ENCODE measurements at regions not wholly inside any gene's neighbourhood (a gene's known extent, or its start where the extent isn't known, plus 50 kb on each side); places are given as distances from the start of the nearest gene placed in this dataset.
"Not testable (repeated sequence)": the region's sequence is repeated elsewhere in the genome, so short reads cannot be mapped to it uniquely, and the experiment has no call there.

- DNase-seq (ENCODE audit: low read depth): peak; percentile 49
Measured at GRCh38 chr4:26176598-26177149, 144.1 kb upstream of the RBPJ start.

DNA sequence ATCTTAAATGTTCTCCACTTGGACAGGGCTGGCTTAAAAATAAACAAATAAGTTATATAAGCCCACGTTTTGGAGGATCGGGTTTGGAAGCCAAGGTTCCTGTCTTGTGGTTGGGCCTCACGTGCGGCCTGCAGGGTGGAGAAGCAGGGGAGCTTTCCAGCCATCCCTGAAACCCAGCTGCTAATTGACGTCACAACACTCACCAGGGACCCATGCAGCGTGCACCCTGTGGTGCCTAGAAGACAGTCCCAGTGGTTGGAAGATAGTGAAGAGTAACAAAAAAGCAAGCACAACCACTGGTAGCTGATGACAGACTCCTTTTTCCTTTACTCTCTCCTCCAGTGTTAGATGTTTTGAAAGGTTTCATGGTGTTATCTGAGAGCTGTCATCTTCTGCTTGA lies 142.0 kb upstream of the RBPJ start:
- DNase-seq (ENCODE audit: low read depth): no peak

DNA sequence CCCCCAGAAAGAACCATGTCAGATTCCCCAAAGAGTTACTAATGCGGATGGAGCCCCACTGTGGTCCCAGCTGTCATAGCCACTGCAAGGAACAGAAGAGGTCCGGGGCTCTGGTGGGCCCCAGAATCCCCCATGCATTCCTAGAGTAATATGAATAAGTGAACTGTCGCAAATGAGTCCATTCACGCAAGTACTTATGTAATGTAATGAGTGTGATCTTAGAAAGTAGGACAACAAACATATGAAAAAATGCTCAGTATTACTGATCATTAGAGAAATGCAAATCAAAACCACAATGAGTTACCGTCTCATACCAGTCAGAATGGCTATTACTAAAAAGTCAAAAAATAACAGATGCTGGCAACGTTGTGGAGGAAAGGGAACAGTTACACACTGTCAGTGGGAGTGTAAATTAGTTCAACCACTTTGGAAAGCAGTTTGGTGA lies 141.5 kb upstream of the RBPJ start:
- no peak for DNase-seq (ENCODE audit: low read depth)

GRCh38 chr4:26181616-26182015 lies 139.2 kb upstream of the RBPJ start:
- DNase-seq (ENCODE audit: low read depth): no peak

DNA sequence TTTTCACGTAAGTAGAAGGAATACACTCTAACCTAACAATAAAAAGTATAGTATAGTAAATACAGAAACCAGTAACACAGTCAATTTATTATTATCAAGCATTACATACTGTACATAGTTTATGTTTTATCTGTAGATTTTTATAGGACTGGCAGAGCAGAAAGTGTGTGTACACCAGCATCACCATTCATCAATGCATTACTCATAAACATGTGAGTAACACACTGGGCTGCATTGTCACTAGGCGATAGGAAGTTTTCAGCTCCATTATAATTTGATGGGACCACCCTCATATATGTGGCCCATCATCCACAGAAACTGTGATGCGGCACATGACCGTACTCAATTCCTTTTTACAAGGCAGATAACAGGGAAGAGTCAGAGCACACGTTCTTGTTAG lies 137.8 kb upstream of the RBPJ start:
- no peak for DNase-seq (ENCODE audit: low read depth)

DNA sequence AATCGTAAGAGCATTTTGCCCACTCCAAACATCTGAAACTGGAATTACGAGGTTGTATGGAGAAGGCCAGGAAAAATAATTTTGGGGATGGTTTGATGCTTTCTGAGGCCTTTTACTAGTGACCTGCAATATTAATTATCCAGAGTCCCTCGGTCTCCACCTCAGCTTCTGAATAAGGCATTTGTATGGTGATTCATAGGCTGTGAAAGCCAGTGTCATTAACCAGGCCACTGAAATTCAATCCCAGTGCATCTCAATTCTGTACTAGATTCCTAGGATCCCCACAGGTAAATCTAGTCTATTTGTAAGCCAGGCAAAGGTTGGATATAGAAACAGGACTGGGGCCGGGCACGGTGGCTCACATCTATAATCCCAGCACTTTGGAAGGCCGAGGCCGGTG lies 135.4 kb upstream of the RBPJ start:
- no peak for DNase-seq (ENCODE audit: low read depth)

- no peak for DNase-seq (ENCODE audit: low read depth)
Measured at GRCh38 chr4:26191353-26191752, 129.5 kb upstream of the RBPJ start.

GRCh38 chr4:26192899-26193869 lies 127.6 kb upstream of the RBPJ start:
- DNase-seq (ENCODE audit: low read depth): no peak

DNA sequence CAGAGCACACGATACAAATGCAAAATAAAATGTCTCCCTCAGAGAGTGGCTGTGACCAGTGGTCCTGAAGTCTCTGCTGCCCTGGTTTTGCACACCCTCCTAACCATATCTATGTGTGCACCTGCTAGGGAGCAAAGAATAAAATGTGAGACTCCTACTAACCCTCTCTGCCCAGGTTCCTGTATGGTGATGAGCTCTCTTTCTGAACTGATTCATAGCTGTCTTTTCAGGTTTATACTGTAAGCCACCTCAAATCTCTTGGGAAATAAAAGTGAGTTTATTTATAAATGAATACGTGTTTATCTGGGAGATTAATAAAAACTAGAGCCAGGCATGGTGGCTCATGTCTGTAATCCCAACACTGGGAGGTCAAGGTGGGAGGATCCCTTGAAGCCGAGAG lies 126.0 kb upstream of the RBPJ start:
- DNase-seq (ENCODE audit: low read depth): no peak

- DNase-seq (ENCODE audit: low read depth): no peak
Measured at GRCh38 chr4:26196567-26196966, 124.2 kb upstream of the RBPJ start.

DNA sequence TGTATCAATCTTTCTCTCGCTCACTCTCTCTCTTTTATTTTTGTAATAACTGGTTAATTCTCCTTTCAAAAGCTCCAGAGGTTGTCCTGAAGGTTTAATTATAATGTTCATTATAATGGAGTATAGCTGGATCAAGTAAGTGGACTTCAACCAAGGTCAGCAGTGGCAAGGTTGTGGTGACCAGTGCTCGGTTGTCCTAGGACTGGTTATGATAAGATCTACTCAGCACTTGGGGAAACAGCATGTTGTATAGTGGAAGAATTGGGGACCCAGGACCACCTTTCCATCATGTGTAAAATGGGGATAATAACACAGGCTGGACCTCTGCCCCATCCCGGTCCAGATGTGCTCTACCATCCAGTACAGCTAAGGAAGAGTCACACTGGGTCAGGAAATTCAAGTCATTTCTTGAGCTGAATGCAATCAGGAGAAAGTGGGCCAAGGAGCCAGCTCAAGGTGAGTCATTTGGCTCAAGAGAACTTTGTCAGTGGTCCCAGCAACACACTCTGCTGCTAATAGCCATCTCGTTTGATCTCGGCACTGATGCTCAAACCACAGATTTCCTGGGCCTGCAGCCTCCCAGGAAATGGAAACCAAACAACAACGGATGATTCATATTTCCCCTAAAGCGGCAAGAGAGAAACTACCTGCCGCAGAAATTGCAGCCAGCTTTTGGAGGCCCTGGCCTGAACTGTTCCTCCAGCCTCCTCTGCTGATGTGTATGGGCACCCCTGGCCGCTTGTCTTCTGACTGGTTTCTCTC lies 123.6 kb upstream of the RBPJ start:
- DNase-seq (ENCODE audit: low read depth): peak; percentile 90

GRCh38 chr4:26198931-26199330 lies 121.9 kb upstream of the RBPJ start:
- not testable (repeated sequence) for DNase-seq (ENCODE audit: low read depth)

GRCh38 chr4:26199596-26199995 lies 121.2 kb upstream of the RBPJ start:
- no peak for DNase-seq (ENCODE audit: low read depth)

- DNase-seq (ENCODE audit: low read depth): no peak
Measured at GRCh38 chr4:26201120-26201519, 119.7 kb upstream of the RBPJ start.

DNA sequence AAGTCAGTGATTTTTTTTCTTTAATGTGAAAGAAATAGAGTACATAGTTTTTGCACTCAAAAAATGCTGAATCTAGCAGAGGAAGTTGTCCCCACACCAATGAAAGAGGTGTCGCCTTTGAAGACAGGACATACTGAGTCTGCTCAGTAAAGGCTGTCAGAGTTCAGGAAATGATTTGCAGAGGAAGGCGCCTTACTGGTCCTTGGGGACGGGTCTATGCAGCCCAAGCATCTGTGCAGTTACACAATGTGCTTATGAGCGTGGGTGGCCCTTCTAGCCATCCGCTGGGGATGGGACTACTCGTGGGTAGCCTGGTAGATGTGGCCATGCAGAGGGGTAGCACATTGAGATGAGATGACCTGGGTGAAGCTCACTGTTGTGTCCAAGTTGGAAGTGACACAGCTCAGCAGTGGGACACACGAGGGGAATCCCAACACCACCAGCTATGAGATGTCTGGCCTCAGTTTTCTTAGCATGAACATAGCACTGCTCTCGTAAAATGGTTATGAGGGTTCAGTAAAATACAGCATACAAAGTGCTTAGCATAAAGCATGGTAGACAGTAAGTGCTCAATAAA lies 116.5 kb upstream of the RBPJ start:
- DNase-seq (ENCODE audit: low read depth): no peak

DNA sequence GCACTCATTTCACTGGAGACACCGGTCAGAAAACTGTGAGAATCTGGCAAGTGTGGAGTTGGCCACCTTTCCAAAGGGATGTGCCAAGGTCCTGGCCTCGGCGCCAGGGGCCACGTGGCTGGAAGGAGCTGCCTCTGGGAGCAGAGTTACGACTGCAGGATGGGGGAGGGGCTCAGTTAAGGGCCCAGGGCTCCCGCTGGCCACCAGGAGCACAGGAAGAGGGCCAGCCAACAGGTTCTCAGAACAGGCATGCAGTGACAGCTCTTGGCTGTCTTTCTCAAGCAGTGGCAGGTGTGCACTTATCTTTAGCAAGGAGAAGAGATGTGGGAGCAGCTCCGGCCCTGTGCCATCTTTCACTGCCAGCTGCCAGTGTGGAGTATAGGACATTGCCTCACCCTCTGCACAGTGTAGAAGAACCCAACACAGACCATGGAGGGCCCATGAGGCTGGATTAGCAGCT lies 115.9 kb upstream of the RBPJ start:
- DNase-seq (ENCODE audit: low read depth): no peak

DNA sequence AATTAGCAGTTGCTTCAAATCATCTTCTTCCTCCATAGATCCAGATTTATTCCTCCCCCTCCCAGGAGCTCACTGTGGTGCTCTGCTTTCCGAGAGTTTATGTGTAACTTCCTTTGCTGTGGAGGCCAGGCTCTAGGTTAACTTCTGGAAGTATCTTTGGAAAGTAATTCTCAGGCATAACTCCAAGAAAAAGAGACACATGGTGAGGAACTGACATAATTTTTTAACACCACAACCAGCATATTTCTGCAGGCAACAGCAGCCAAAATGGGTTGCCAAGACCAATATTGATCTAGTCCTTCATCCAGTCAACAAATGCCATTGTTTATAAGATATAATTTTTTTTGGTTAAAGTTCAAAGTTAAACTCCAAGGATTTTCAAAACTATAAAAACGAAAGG lies 114.5 kb upstream of the RBPJ start:
- peak; percentile 96 for DNase-seq (ENCODE audit: low read depth)

- DNase-seq (ENCODE audit: low read depth): no peak
Measured at GRCh38 chr4:26206999-26207398, 113.8 kb upstream of the RBPJ start.

GRCh38 chr4:26207631-26208030 lies 113.2 kb upstream of the RBPJ start:
- DNase-seq (ENCODE audit: low read depth): no peak

GRCh38 chr4:26208237-26208994 lies 112.4 kb upstream of the RBPJ start:
- DNase-seq (ENCODE audit: low read depth): no peak

GRCh38 chr4:26209378-26209777 lies 111.4 kb upstream of the RBPJ start:
- not testable (repeated sequence) for DNase-seq (ENCODE audit: low read depth)

DNA sequence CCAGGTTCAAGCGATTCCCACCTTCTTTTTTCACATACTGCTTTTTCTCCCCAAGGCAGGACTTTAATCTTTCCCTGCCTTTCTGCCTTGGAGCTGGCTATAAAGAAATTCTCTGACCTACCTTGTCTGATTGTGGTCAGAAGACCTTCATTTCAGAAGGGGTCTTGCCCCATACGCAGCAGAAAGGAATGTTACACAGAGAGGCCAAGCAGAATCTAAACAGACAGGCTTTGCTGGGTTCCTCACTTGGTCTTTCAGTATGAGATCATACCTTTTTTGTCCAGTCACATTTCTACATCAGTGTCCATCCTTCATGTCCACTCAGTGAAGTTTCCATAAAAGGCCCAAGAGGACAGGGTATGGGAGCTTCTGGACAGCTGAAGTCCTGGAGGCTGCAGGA lies 108.3 kb upstream of the RBPJ start:
- no peak for DNase-seq (ENCODE audit: low read depth)
